Mesenchymal stem cell (in vitro differentiated cells and primary cell): ENCODE measurements at regions not wholly inside any gene's neighbourhood (a gene's known extent, or its start where the extent isn't known, plus 50 kb on each side); places are given as distances from the start of the nearest gene placed in this dataset.

ENCODE experiments used
- DNase-seq: peaks from one replicate; pipeline ENCODE4 v3.0.0-alpha.2; 2013
- H2AFZ ChIP-seq: one replicate; pipeline ENCODE4 v1.6.1; 2013; ENCODE audit warnings: low read depth, mild to moderate bottlenecking, control low read depth, inconsistent platforms, low read length, moderate library complexity
- H2AK5ac ChIP-seq: 2 replicates; pipeline ENCODE4 v1.6.1; 2013; ENCODE audit warnings: low read length, moderate library complexity, mild to moderate bottlenecking, inconsistent platforms; ENCODE audit not compliant: severe bottlenecking
- H2BK120ac ChIP-seq: one replicate; pipeline ENCODE4 v1.6.1; 2013; ENCODE audit warnings: low read depth, mild to moderate bottlenecking, inconsistent platforms, low read length, moderate library complexity
- H2BK12ac ChIP-seq, 2 experiments: one replicate each; pipeline ENCODE4 v1.6.1; 2013; ENCODE audit warnings: inconsistent platforms in 2 of 2, low read length in 2 of 2, mild to moderate bottlenecking in 2 of 2, moderate library complexity in 2 of 2, control low read depth in 1 of 2
- H2BK15ac ChIP-seq: one replicate; pipeline ENCODE4 v1.6.1; 2013; ENCODE audit warnings: mild to moderate bottlenecking, low read depth, inconsistent platforms; ENCODE audit not compliant: poor library complexity, severe bottlenecking
- H2BK5ac ChIP-seq: 2 replicates; pipeline ENCODE4 v1.6.1; 2013; ENCODE audit warnings: low read depth, mild to moderate bottlenecking, low read length, control low read depth, inconsistent platforms; ENCODE audit not compliant: poor library complexity, severe bottlenecking
- H3K14ac ChIP-seq, 2 experiments: one replicate each; pipeline ENCODE4 v1.6.1; 2013; ENCODE audit warnings: inconsistent platforms in 2 of 2, low read length in 2 of 2, control low read depth in 1 of 2, mild to moderate bottlenecking in 1 of 2, moderate library complexity in 1 of 2
- H3K18ac ChIP-seq, 2 experiments: one replicate each; pipeline ENCODE4 v1.6.1; 2013; ENCODE audit warnings: inconsistent platforms in 2 of 2, low read length in 2 of 2, control low read depth in 1 of 2, low read depth in 1 of 2, mild to moderate bottlenecking in 1 of 2
- H3K23ac ChIP-seq, 2 experiments: one replicate each; pipeline ENCODE4 v1.6.1; 2013; ENCODE audit warnings: inconsistent platforms in 2 of 2, low read length in 2 of 2, mild to moderate bottlenecking in 2 of 2, moderate library complexity in 2 of 2, control low read depth in 1 of 2
- H3K27ac ChIP-seq: 2 replicates; pipeline ENCODE4 v1.5.1; 2013; ENCODE audit warnings: mild to moderate bottlenecking, moderate library complexity, low read length, control low read depth, inconsistent platforms; ENCODE audit not compliant: poor library complexity, severe bottlenecking
- H3K27me3 ChIP-seq, 2 experiments: 2 replicates each; pipeline versions ENCODE4 v1.6.1 to v1.7.0; 2013; ENCODE audit warnings: low read length in 2 of 2, mild to moderate bottlenecking in 2 of 2, moderate library complexity in 2 of 2, control low read depth in 1 of 2, inconsistent platforms in 1 of 2; ENCODE audit not compliant: control insufficient read depth in 1 of 2, insufficient read depth in 1 of 2
- H3K36me3 ChIP-seq, 2 experiments: 2 replicates each; pipeline versions ENCODE4 v1.6.1 to v1.7.0; 2013; ENCODE audit warnings: low read length in 2 of 2, control low read depth in 1 of 2, inconsistent platforms in 1 of 2, low read depth in 1 of 2, mild to moderate bottlenecking in 1 of 2; ENCODE audit not compliant: insufficient read depth in 2 of 2, control insufficient read depth in 1 of 2
- H3K4ac ChIP-seq, 2 experiments: one replicate each; pipeline ENCODE4 v1.6.1; 2013; ENCODE audit warnings: inconsistent platforms in 2 of 2, low read length in 2 of 2, mild to moderate bottlenecking in 2 of 2, moderate library complexity in 2 of 2, control low read depth in 1 of 2, low read depth in 1 of 2
- H3K4me1 ChIP-seq: 2 replicates; pipeline ENCODE4 v1.6.1; 2013; ENCODE audit warnings: low read depth, low read length, control low read depth; ENCODE audit not compliant: control insufficient read depth, insufficient read depth
- H3K4me2 ChIP-seq: 2 replicates; pipeline ENCODE4 v1.6.1; 2013; ENCODE audit warnings: low read length, mild to moderate bottlenecking, inconsistent platforms; ENCODE audit not compliant: poor library complexity, severe bottlenecking
- H3K4me3 ChIP-seq, 2 experiments: 2 replicates each; pipeline versions ENCODE4 v1.5.1 to v1.7.0; 2013; ENCODE audit warnings: low read length in 2 of 2, mild to moderate bottlenecking in 2 of 2, control low read depth in 1 of 2, low read depth in 1 of 2; ENCODE audit not compliant: insufficient read depth in 1 of 2
- H3K79me1 ChIP-seq: replicated peaks from 2 replicates; pipeline ENCODE4 v1.6.1; 2013; ENCODE audit warnings: mild to moderate bottlenecking, control low read depth, low read length, inconsistent platforms; ENCODE audit not compliant: poor library complexity, severe bottlenecking
- H3K9ac ChIP-seq: 2 replicates; pipeline ENCODE4 v1.7.0; 2013; ENCODE audit warnings: mild to moderate bottlenecking, low read length, moderate library complexity
- H3K9me3 ChIP-seq: 2 replicates; pipeline ENCODE4 v1.7.0; 2013; ENCODE audit warnings: mild to moderate bottlenecking, low read length; ENCODE audit not compliant: control insufficient read depth
- H4K8ac ChIP-seq: one replicate; pipeline ENCODE4 v1.6.1; 2013; ENCODE audit warnings: inconsistent platforms, mild to moderate bottlenecking, low read length, moderate library complexity
- H4K91ac ChIP-seq: one replicate; pipeline ENCODE4 v1.6.1; 2013; ENCODE audit warnings: mild to moderate bottlenecking, low read length, inconsistent platforms
- WGBS: methylation state at CpG from one replicate; pipeline ENCODE4 v1.1.7; 2013; ENCODE audit warnings: mixed read lengths; 5-methylcytosine and 5-hydroxymethylcytosine counted together

GRCh38 chr15:31591908-31592307 lies 265.3 kb downstream of the KLF13 start:
- H2AFZ ChIP-seq: no peak overlapping the region
- no peaks in the 10 kb centered on the region for H3K79me1 ChIP-seq
- no peak overlapping the region for H3K4me3 ChIP-seq
- no peaks in the 10 kb centered on the region for H3K27me3 ChIP-seq
- H3K9ac ChIP-seq: no peak overlapping the region
- H3K23ac ChIP-seq: no peak overlapping the region
- H2BK120ac ChIP-seq: no peak overlapping the region
- no peak overlapping the region for H3K4ac ChIP-seq
- H3K14ac ChIP-seq: no peak overlapping the region
- H3K27ac ChIP-seq: no peak overlapping the region
- no peak overlapping the region for H4K91ac ChIP-seq
- H3K4me2 ChIP-seq: no peak overlapping the region
- no peak overlapping the region for H2BK15ac ChIP-seq
- H3K4me1 ChIP-seq: no peaks in the 10 kb centered on the region
- H2BK12ac ChIP-seq: no peak overlapping the region
- H3K18ac ChIP-seq: no peak overlapping the region
- no peak for DNase-seq
- no peak overlapping the region for H2BK5ac ChIP-seq
- H4K8ac ChIP-seq: no peak overlapping the region
- no peaks in the 10 kb centered on the region for H3K9me3 ChIP-seq
- H3K36me3 ChIP-seq: no peaks in the 10 kb centered on the region
- H2AK5ac ChIP-seq: no peak overlapping the region

- H3K36me3 ChIP-seq: no peaks in the 10 kb centered on the region
- no peak overlapping the region for H3K4me2 ChIP-seq
- DNase-seq: no peak
- H2BK15ac ChIP-seq: no peak overlapping the region
- H4K8ac ChIP-seq: no peak overlapping the region
- H3K23ac ChIP-seq: no peak overlapping the region
- H3K9ac ChIP-seq: no peak overlapping the region
- H2AFZ ChIP-seq: no peak overlapping the region
- no peak overlapping the region for H2BK5ac ChIP-seq
- WGBS: 81% methylated on average over 1 of the region's 1 CpG
- H3K4me1 ChIP-seq: no peaks in the 10 kb centered on the region
- H3K4ac ChIP-seq: no peak overlapping the region
- H2AK5ac ChIP-seq: no peak overlapping the region
- H3K27ac ChIP-seq: no peak overlapping the region
- H3K14ac ChIP-seq: no peak overlapping the region
- H3K9me3 ChIP-seq: no peaks in the 10 kb centered on the region
- no peaks in the 10 kb centered on the region for H3K27me3 ChIP-seq
- no peak overlapping the region for H3K4me3 ChIP-seq
- H2BK12ac ChIP-seq: no peak overlapping the region
- no peak overlapping the region for H2BK120ac ChIP-seq
- H3K79me1 ChIP-seq: no peaks in the 10 kb centered on the region
- no peak overlapping the region for H3K18ac ChIP-seq
- H4K91ac ChIP-seq: no peak overlapping the region
Observed at GRCh38 chr15:31597466-31597865, 270.8 kb downstream of the KLF13 start.

- H3K9me3 ChIP-seq: no peaks in the 10 kb centered on the region
- no peak overlapping the region for H3K23ac ChIP-seq
- H4K8ac ChIP-seq: no peak overlapping the region
- H3K27ac ChIP-seq: no peak overlapping the region
- H3K4ac ChIP-seq: no peak overlapping the region
- no peak overlapping the region for H3K9ac ChIP-seq
- H2AK5ac ChIP-seq: no peak overlapping the region
- no peak overlapping the region for H3K18ac ChIP-seq
- no peaks in the 10 kb centered on the region for H3K27me3 ChIP-seq
- no peak overlapping the region for H2BK5ac ChIP-seq
- no peak overlapping the region for H3K4me2 ChIP-seq
- H3K36me3 ChIP-seq: no peaks in the 10 kb centered on the region
- WGBS: 8% methylated on average over 7 of the region's 7 CpGs
- no peak overlapping the region for H2AFZ ChIP-seq
- DNase-seq: no peak
- H3K4me3 ChIP-seq: no peak overlapping the region
- no peak overlapping the region for H2BK15ac ChIP-seq
- H3K4me1 ChIP-seq: no peaks in the 10 kb centered on the region
- H2BK12ac ChIP-seq: no peak overlapping the region
- no peak overlapping the region for H4K91ac ChIP-seq
- H3K79me1 ChIP-seq: no peaks in the 10 kb centered on the region
- no peak overlapping the region for H2BK120ac ChIP-seq
- H3K14ac ChIP-seq: no peak overlapping the region
Observed at GRCh38 chr15:31598620-31599019, 272.0 kb downstream of the KLF13 start.

- Histone ChIP-seq H3K36me3 (no peaks in the 10 kb centered on the region), H3K79me1 (no peaks in the 10 kb centered on the region), H2BK120ac (no peak overlapping the region), H3K27me3 (no peaks in the 10 kb centered on the region), H2AK5ac (no peak overlapping the region), H3K14ac (no peak overlapping the region), H2BK12ac (no peak overlapping the region), H3K4me1 (peaks cover 2% of the 10 kb centered on the region), H4K91ac (no peak overlapping the region), H3K23ac (no peak overlapping the region), H4K8ac (no peak overlapping the region), H2BK15ac (no peak overlapping the region), H3K4me3 (no peak overlapping the region), H3K18ac (no peak overlapping the region), H3K9ac (no peak overlapping the region), H3K27ac (no peak overlapping the region), H2BK5ac (no peak overlapping the region), H2AFZ (no peak overlapping the region), H3K9me3 (no peaks in the 10 kb centered on the region), H3K4me2 (no peak overlapping the region), H3K4ac (no peak overlapping the region)
- WGBS: 56% methylated on average over 9 of the region's 9 CpGs
- peak; percentile 45 for DNase-seq
Observed at GRCh38 chr15:31605467-31605931, 278.9 kb downstream of the KLF13 start.
